Endothelial cell of umbilical vein (primary cell): ENCODE measurements at regions not wholly inside any gene's neighbourhood (a gene's known extent, or its start where the extent isn't known, plus 50 kb on each side); places are given as distances from the start of the nearest gene placed in this dataset.

Source experiments
- BruUV-seq: library from RNA; stranded (reverse); fragments of 400-500 nt; replicated peaks from 2 replicates; lab custom pipeline; 2021; lab: Mats Ljungman, UMichigan
- CTCF ChIA-PET: fragments of 300-600, 350-600 bp; sonication (Branson Sonifier 250); formaldehyde crosslinking; loops from one replicate; lab custom pipeline; 2021; ENCODE audit warnings: antibody characterized with exemption, inconsistent platforms; lab: Charles Lee
- POLR2A ChIA-PET: fragments of 300-600, 350-600 bp; sonication (Branson Sonifier 250); formaldehyde crosslinking; loops from one replicate; lab custom pipeline; 2021; ENCODE audit warnings: antibody characterized with exemption, inconsistent platforms; lab: Charles Lee
- DNase-seq: peaks from one replicate; pipeline ENCODE4 v3.0.0-alpha.2; 2011; ENCODE audit warnings: low read depth, low spot score
- FAIRE-seq: peaks from 2 replicates; lab custom pipeline; 2011; peaks lifted over from hg19 to GRCh38; lab: Jason Lieb, UNC
- H2AFZ ChIP-seq: 2 replicates; pipeline ENCODE4 v1.6.0; 2012; ENCODE audit warnings: low read depth, low read length, control low read depth, inconsistent platforms
- H3K27ac ChIP-seq: 2 replicates; pipeline ENCODE4 v1.5.1; 2011; ENCODE audit warnings: low read depth, mild to moderate bottlenecking, control low read depth, low read length, moderate library complexity; ENCODE audit not compliant: insufficient read depth
- H3K27me3 ChIP-seq, 2 experiments: 2 replicates each; pipeline versions ENCODE4 v1.6.0 to v1.6.1; 2011; ENCODE audit warnings: low read length in 2 of 2, mixed read lengths in 1 of 2; ENCODE audit not compliant: control insufficient read depth in 2 of 2, insufficient read depth in 2 of 2
- H3K36me3 ChIP-seq, 2 experiments: 2 replicates in 1 of 2; 3 replicates in 1 of 2; pipeline ENCODE4 v1.5.1; 2011; ENCODE audit warnings: low read length in 2 of 2, mild to moderate bottlenecking in 1 of 2, moderate library complexity in 1 of 2; ENCODE audit not compliant: control insufficient read depth in 2 of 2, insufficient read depth in 2 of 2; ENCODE audit errors: extremely low read depth in 1 of 2
- H3K4me1 ChIP-seq: 3 replicates; pipeline ENCODE4 v1.5.1; 2011; ENCODE audit warnings: mild to moderate bottlenecking, low read length; ENCODE audit not compliant: control insufficient read depth, insufficient read depth; ENCODE audit errors: extremely low read depth
- H3K4me2 ChIP-seq: 2 replicates; pipeline ENCODE4 v1.6.1; 2011; ENCODE audit warnings: low read length, control low read depth, mixed read lengths; ENCODE audit not compliant: insufficient read depth
- H3K4me3 ChIP-seq, 3 experiments: fragments of 200-600 bp in 1 of 3; sonication (generic), shearing (Covaris generic) in 1 of 3; replicated peaks in 1 of 3; 2 replicates each; pipeline ENCODE4 v1.5.1; 2011 to 2016; ENCODE audit warnings: control low read depth in 3 of 3, low read length in 3 of 3, mild to moderate bottlenecking in 2 of 3, inconsistent platforms in 1 of 3, low read depth in 1 of 3, moderate library complexity in 1 of 3; ENCODE audit not compliant: insufficient read depth in 1 of 3
- H3K79me2 ChIP-seq: 2 replicates; pipeline ENCODE4 v1.6.0; 2012; ENCODE audit warnings: low read length, inconsistent platforms; ENCODE audit not compliant: control insufficient read depth, insufficient read depth
- H3K9ac ChIP-seq: replicated peaks from 2 replicates; pipeline ENCODE3; 2011; ENCODE audit warnings: low read length, control low read depth; ENCODE audit not compliant: insufficient read depth; ENCODE audit errors: extremely low read depth
- H3K9me1 ChIP-seq: replicated peaks from 3 replicates; pipeline ENCODE4 v1.6.0; 2011; ENCODE audit warnings: mild to moderate bottlenecking, low read length; ENCODE audit not compliant: control insufficient read depth, insufficient read depth; ENCODE audit errors: extremely low read depth
- H3K9me3 ChIP-seq: replicated peaks from 2 replicates; pipeline ENCODE4 v1.5.1; 2012; ENCODE audit warnings: low read length, inconsistent platforms; ENCODE audit not compliant: control insufficient read depth, insufficient read depth
- H4K20me1 ChIP-seq: replicated peaks from 2 replicates; pipeline ENCODE3; 2011; ENCODE audit warnings: mild to moderate bottlenecking, low read length; ENCODE audit not compliant: control insufficient read depth, insufficient read depth; ENCODE audit errors: extremely low read depth
- EZH2 ChIP-seq: IDR thresholded peaks from 2 replicates; pipeline ENCODE4 v1.6.1; 2012; ENCODE audit warnings: borderline replicate concordance, low read depth, mild to moderate bottlenecking, moderate library complexity, low read length, inconsistent platforms; ENCODE audit not compliant: severe bottlenecking
- FOS ChIP-seq: IDR thresholded peaks from 2 replicates; pipeline ENCODE4 v1.6.1; 2011; ENCODE audit warnings: mild to moderate bottlenecking, low read length, moderate library complexity, borderline replicate concordance; ENCODE audit not compliant: insufficient read depth
- GATA2 ChIP-seq: IDR thresholded peaks from 2 replicates; pipeline ENCODE4 v1.7.0; 2011; ENCODE audit warnings: low read depth, mild to moderate bottlenecking, moderate library complexity, mixed read lengths, low read length; ENCODE audit not compliant: insufficient read length, insufficient read depth
- JUN ChIP-seq: IDR thresholded peaks from 2 replicates; pipeline ENCODE4 v1.6.1; 2011; ENCODE audit warnings: borderline replicate concordance, low read depth; ENCODE audit not compliant: insufficient read length, insufficient read depth
- MYC ChIP-seq: IDR thresholded peaks from one replicate; pipeline ENCODE4 v1.6.1; 2011; ENCODE audit warnings: mild to moderate bottlenecking, low read depth, low read length
- POLR2A ChIP-seq: IDR thresholded peaks from 2 replicates; pipeline ENCODE4 v1.6.1; 2012; ENCODE audit warnings: low read depth, mild to moderate bottlenecking, control low read depth, low read length
- POLR2AphosphoS5 ChIP-seq: IDR thresholded peaks from 2 replicates; pipeline ENCODE4 v1.6.1; 2012; ENCODE audit warnings: low read depth, mild to moderate bottlenecking, control low read depth, low read length, moderate library complexity; ENCODE audit not compliant: insufficient read depth
- dilution Hi-C: fragments of 300-500 bp; cut with MboI; formaldehyde crosslinking; loops from one replicate; pipeline ENCODE4 v1.15.0; 2019; ENCODE audit warnings: low sequenced_read_pairs; ENCODE audit not compliant: extremely low pct_ligation_motif_present
- intact Hi-C: fragments of 100-400 bp; cut with micrococcal nuclease; formaldehyde crosslinking; loops from one replicate; pipeline ENCODE4 v1.10.0; 2022
- TF ChIP-seq, protein P1 (sequence below), 2 donors: IDR thresholded peaks; 1 replicate in 1 of 2; 2 replicates in 1 of 2; pipeline ENCODE4 v1.5.1; 2011; ENCODE audit warnings: low read length in 2 of 2, mild to moderate bottlenecking in 2 of 2, moderate library complexity in 2 of 2, control low read depth in 1 of 2, inconsistent platforms in 1 of 2, low read depth in 1 of 2; ENCODE audit not compliant: insufficient read depth in 1 of 2; ENCODE audit errors: extremely low read depth in 1 of 2
- TF ChIP-seq, protein P2 (sequence below): IDR thresholded peaks from 2 replicates; pipeline ENCODE4 v1.6.1; 2011; ENCODE audit not compliant: insufficient read depth, insufficient read length

DNA sequence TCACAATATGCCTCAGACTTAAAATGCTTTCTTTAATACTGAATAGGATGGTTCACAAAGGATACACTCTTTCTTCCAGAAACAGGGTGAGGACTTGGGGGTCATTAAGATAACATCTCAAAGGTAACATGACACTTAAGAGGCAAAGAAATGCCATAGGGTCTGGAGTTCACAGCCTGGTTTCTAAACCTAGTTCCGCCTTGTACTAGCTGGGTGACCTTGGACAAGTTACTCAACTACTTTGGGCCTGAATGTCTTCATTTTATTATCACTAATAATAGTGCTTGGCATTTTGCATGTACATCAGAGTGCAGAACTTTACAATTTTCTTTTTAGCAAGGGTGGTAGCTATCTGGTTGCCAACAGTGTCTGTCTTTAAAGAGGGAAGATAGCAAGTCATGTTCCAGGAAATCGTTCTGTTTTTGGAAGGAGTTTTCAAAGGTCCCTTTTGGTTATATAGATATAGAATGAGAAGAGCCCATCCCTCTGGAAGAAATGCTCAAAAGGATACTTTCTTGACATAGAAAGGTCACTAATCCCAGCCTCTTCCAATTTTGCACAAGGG lies 257.8 kb downstream of the NUAK1 start:
- Histone ChIP-seq H3K27ac (no peak overlapping the region), H4K20me1 (no peaks in the 10 kb centered on the region), H3K36me3 (no peaks in the 10 kb centered on the region), H3K4me2 (no peak overlapping the region), H3K4me3 (no peak overlapping the region), H2AFZ (no peak overlapping the region), H3K27me3 (no peaks in the 10 kb centered on the region), H3K9ac (no peak overlapping the region), H3K79me2 (no peaks in the 10 kb centered on the region), H3K9me1 (no peaks in the 10 kb centered on the region), H3K4me1 (no peaks in the 10 kb centered on the region), H3K9me3 (no peaks in the 10 kb centered on the region)
- TF ChIP-seq POLR2AphosphoS5 (no peak), POLR2A (no peak), MYC (no peak), JUN (no peak), GATA2 (no peak), FOS (no peak), EZH2 (no peak)
- TF ChIP-seq, protein P1, sequence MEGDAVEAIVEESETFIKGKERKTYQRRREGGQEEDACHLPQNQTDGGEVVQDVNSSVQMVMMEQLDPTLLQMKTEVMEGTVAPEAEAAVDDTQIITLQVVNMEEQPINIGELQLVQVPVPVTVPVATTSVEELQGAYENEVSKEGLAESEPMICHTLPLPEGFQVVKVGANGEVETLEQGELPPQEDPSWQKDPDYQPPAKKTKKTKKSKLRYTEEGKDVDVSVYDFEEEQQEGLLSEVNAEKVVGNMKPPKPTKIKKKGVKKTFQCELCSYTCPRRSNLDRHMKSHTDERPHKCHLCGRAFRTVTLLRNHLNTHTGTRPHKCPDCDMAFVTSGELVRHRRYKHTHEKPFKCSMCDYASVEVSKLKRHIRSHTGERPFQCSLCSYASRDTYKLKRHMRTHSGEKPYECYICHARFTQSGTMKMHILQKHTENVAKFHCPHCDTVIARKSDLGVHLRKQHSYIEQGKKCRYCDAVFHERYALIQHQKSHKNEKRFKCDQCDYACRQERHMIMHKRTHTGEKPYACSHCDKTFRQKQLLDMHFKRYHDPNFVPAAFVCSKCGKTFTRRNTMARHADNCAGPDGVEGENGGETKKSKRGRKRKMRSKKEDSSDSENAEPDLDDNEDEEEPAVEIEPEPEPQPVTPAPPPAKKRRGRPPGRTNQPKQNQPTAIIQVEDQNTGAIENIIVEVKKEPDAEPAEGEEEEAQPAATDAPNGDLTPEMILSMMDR (IDR thresholded peaks at IDR 0.05; ENCODE audit: extremely low read depth in 1 of 2, insufficient read depth in 1 of 2, low read depth in 1 of 2, low read length in 2 of 2): no peak
- TF ChIP-seq, protein P2, sequence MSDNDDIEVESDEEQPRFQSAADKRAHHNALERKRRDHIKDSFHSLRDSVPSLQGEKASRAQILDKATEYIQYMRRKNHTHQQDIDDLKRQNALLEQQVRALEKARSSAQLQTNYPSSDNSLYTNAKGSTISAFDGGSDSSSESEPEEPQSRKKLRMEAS: no peak
- dilution Hi-C loops (no loop called here), intact Hi-C loops (loop anchor here (2.0 kb wide), 1 partner anchor 22 kb away; no protein-coding TSS in a partner anchor)
- ChIA-PET CTCF (interaction anchor here (1.0 kb wide), 1 partner anchor 175 kb away, joined by 3 read pairs; no protein-coding TSS in a partner anchor), POLR2A (no interaction called here)
- DNase-seq: no peak
- no peak for FAIRE-seq
- no TSS peak for BruUV-seq
